Loucy (cell line): ENCODE measurements at regions not wholly inside any gene's neighbourhood (a gene's known extent, or its start where the extent isn't known, plus 50 kb on each side); places are given as distances from the start of the nearest gene placed in this dataset.
"Not testable (repeated sequence)": the region's sequence is repeated elsewhere in the genome, so short reads cannot be mapped to it uniquely, and the experiment has no call there.

ENCODE experiments used
- EZH2phosphoT487 ChIP-seq: fragments of 200-600 bp; IDR thresholded peaks from 2 replicates; pipeline ENCODE4 v1.6.1; 2018; ENCODE audit warnings: antibody characterized with exemption, mild to moderate bottlenecking, moderate library complexity, borderline replicate concordance
- TF ChIP-seq, protein P1 (sequence below): fragments of 200-600 bp; sonication (generic); conservative IDR thresholded peaks from 2 replicates; pipeline ENCODE4 v1.5.1; 2014; ENCODE audit warnings: mild to moderate bottlenecking, antibody characterized with exemption, low read length

DNA sequence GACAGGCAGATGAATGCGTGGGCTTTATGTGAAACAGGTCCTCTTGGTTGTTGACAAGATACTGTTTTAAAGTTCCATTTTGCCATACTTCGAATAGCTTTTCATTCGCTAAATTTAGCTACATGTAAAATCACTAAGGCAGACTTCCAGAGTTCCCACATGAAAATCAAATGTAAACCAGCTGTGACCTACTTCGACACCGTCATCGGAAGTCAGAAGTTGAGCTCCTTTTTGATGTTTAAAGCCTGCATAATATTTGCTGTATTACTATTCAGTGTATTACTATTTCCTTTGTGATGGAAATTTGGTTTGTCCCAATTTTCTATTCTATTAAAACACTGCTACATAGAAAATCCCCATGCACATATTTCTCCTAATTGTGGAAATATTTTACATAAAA, 115.3 kb downstream of the IGLL1 start:
- TF ChIP-seq, protein P1, sequence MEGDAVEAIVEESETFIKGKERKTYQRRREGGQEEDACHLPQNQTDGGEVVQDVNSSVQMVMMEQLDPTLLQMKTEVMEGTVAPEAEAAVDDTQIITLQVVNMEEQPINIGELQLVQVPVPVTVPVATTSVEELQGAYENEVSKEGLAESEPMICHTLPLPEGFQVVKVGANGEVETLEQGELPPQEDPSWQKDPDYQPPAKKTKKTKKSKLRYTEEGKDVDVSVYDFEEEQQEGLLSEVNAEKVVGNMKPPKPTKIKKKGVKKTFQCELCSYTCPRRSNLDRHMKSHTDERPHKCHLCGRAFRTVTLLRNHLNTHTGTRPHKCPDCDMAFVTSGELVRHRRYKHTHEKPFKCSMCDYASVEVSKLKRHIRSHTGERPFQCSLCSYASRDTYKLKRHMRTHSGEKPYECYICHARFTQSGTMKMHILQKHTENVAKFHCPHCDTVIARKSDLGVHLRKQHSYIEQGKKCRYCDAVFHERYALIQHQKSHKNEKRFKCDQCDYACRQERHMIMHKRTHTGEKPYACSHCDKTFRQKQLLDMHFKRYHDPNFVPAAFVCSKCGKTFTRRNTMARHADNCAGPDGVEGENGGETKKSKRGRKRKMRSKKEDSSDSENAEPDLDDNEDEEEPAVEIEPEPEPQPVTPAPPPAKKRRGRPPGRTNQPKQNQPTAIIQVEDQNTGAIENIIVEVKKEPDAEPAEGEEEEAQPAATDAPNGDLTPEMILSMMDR: not testable (repeated sequence)
- not testable (repeated sequence) for TF ChIP-seq EZH2phosphoT487
